ENCODE measurements at regions not wholly inside any gene's neighbourhood (a gene's known extent, or its start where the extent isn't known, plus 50 kb on each side); places are given as distances from the start of the nearest gene placed in this dataset.
"Not testable (repeated sequence)": the region's sequence is repeated elsewhere in the genome, so short reads cannot be mapped to it uniquely, and the experiment has no call there.

- not testable (repeated sequence) for DNase-seq (ENCODE audit: low read depth)
Measured at GRCh38 chr5:100379254-100379858, 155.8 kb upstream of the FAM174A start.

GRCh38 chr5:100364757-100365478 is 170.3 kb upstream of the FAM174A start:
- DNase-seq (ENCODE audit: low read depth) = not testable (repeated sequence)

GRCh38 chr5:100364343-100364742 is 170.8 kb upstream of the FAM174A start:
- not testable (repeated sequence) for DNase-seq (ENCODE audit: low read depth)

GRCh38 chr5:100359998-100360397 is 175.2 kb upstream of the FAM174A start:
- DNase-seq (ENCODE audit: low read depth) = not testable (repeated sequence)

- DNase-seq (ENCODE audit: low read depth) = not testable (repeated sequence)
Measured at GRCh38 chr5:100346269-100346668, 188.9 kb upstream of the FAM174A start.

- not testable (repeated sequence) for DNase-seq (ENCODE audit: low read depth)
Measured at GRCh38 chr5:100341485-100341884, 193.7 kb upstream of the FAM174A start.

- no peak for DNase-seq (ENCODE audit: low read depth)
Measured at GRCh38 chr5:100322483-100322882, 212.7 kb upstream of the FAM174A start.

GRCh38 chr5:100319885-100320284 is 215.3 kb upstream of the FAM174A start:
- DNase-seq (ENCODE audit: low read depth) = no peak

- no peak for DNase-seq (ENCODE audit: low read depth)
Measured at GRCh38 chr5:100313657-100314056, 221.5 kb upstream of the FAM174A start.

GRCh38 chr5:100311806-100312205 is 223.4 kb upstream of the FAM174A start:
- no peak for DNase-seq (ENCODE audit: low read depth)

GRCh38 chr5:100306000-100306399 is 229.2 kb upstream of the FAM174A start:
- no peak for DNase-seq (ENCODE audit: low read depth)

GRCh38 chr5:100303216-100303615 is 232.0 kb upstream of the FAM174A start:
- DNase-seq (ENCODE audit: low read depth) = no peak

GRCh38 chr5:100299261-100299660 is 235.9 kb upstream of the FAM174A start:
- no peak for DNase-seq (ENCODE audit: low read depth)

- DNase-seq (ENCODE audit: low read depth) = no peak
Measured at GRCh38 chr5:100276071-100276470, 259.1 kb upstream of the FAM174A start.

GRCh38 chr5:100275631-100276030 is 259.5 kb upstream of the FAM174A start:
- no peak for DNase-seq (ENCODE audit: low read depth)

- DNase-seq (ENCODE audit: low read depth) = no peak
Measured at GRCh38 chr5:100273846-100274580, 261.2 kb upstream of the FAM174A start.

- no peak for DNase-seq (ENCODE audit: low read depth)
Measured at GRCh38 chr5:100270023-100270771, 265.0 kb upstream of the FAM174A start.

- DNase-seq (ENCODE audit: low read depth) = no peak
Measured at GRCh38 chr5:100260968-100261367, 274.2 kb upstream of the FAM174A start.

- no peak for DNase-seq (ENCODE audit: low read depth)
Measured at GRCh38 chr5:100252944-100253343, 282.2 kb upstream of the FAM174A start.

- DNase-seq (ENCODE audit: low read depth) = no peak
Measured at GRCh38 chr5:100252037-100252436, 283.1 kb upstream of the FAM174A start.

GRCh38 chr5:100249884-100250269 is 285.3 kb upstream of the FAM174A start:
- no peak for DNase-seq (ENCODE audit: low read depth)
